NCI-H1436 (cell line): ENCODE measurements at regions not wholly inside any gene's neighbourhood (a gene's known extent, or its start where the extent isn't known, plus 50 kb on each side); places are given as distances from the start of the nearest gene placed in this dataset.

Source experiments
- DNase-seq: peaks from one replicate; lab custom pipeline; 2025; lab: John Stamatoyannopoulos, UW

DNA sequence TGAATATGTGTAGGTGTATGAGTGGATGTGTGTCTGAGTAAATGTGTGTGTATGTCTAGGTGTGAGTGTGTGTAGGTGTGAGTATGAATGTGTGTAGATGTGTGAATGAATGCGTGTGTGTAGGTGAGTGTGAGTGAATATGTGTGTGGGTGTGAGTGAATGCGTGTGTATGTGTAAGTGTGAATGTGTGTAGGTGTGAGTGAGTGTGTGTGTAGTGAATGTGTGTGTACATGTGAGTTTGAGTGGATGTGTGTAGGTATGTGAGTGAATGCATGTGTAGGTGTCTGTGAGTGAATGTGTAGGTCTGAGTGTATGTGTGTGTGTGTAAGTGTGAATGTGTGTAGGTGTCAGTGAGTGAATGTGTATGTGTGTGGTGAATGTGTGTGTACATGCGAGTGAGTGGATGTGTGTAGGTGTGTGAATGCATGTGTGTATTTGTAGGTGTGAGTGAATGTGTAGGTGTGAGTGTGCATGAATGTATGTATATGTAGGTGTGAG is 201.0 kb upstream of the ZNF536 start:
- DNase-seq: no peak

DNA sequence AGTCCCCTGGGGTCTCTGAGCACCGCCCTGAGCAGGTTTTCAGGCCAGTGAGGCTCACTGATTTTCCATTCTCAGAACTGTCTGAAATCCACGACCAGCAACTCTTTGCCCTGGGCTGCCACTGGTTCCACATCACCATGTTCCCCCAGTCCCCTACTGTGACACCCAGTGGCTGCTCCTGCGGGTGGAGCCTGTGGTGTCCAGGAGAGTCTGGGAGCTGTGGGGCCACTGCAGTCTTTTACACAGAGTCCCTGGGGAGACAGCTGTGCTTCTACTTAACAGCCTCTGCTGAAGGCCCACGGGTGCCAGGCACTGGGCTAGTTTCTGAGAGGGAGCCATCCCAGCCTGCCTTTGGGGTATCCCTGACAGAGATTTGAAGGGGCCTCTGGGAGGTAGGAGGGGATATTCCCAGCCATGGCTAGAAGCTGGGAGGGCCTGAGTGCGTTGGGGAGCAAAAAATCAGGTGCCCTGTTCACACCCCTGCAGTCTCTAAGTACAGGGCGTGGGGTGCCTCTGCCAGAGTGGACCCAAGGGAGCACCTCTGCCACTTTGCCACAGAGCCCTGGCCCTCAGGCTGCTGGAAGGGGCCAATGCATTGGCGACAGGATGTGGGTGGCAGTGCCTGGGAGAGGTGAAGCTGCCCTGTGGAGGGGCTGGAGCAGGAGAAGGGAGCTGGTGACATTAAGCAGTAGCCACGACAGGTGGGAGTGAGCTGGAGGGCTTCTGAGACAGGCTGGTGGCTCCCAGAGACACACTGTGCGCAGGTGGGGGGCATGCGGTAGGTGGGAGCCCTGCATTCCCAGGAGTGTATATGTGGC is 200.2 kb upstream of the ZNF536 start:
- DNase-seq: no peak

- no peak for DNase-seq
These were observed 199.5 kb upstream of the ZNF536 start for GRCh38 chr19:30172613-30173242.

GRCh38 chr19:30173593-30174356 is 198.4 kb upstream of the ZNF536 start:
- no peak for DNase-seq

GRCh38 chr19:30174357-30174645 is 197.9 kb upstream of the ZNF536 start:
- no peak for DNase-seq

- DNase-seq: no peak
These were observed 197.4 kb upstream of the ZNF536 start for GRCh38 chr19:30174791-30175190.

- no peak for DNase-seq
These were observed 196.2 kb upstream of the ZNF536 start for GRCh38 chr19:30175987-30176386.

GRCh38 chr19:30178721-30179402 is 193.3 kb upstream of the ZNF536 start:
- no peak for DNase-seq

GRCh38 chr19:30180691-30181090 is 191.5 kb upstream of the ZNF536 start:
- DNase-seq: no peak

DNA sequence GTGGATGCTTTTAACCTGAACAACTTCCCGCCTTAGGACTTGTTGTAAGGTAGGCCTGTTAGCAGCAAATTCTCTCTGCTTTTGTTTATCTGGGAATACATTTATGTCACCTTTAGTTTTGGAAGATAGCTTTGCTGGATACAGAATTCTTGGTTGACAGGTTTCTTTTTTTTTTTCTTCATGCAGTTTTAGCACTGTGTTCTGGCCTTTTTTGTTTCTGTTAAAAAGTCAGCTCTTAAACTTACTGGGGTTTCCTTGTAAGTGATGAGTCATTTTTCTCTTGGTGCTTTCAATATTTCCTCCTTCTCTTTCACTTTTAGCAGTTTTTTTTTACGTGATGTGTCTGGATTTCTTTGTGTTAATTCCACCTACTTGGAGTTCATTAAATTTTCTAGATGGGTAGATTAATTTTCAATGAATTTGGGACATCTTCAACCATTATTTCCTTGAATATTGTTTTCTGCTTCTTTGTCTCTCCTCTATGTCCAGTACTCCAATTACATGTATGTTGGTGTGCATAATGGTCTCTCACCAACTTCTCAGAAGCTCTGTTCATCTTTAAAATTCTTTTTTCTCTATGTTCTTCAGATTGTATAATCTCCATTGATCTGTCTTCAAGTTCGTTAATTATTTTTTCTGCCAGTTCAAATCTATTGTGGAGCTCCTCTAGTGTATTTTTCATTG is 188.2 kb upstream of the ZNF536 start:
- DNase-seq: no peak

GRCh38 chr19:30202060-30202600 is 170.1 kb upstream of the ZNF536 start:
- DNase-seq: no peak

DNA sequence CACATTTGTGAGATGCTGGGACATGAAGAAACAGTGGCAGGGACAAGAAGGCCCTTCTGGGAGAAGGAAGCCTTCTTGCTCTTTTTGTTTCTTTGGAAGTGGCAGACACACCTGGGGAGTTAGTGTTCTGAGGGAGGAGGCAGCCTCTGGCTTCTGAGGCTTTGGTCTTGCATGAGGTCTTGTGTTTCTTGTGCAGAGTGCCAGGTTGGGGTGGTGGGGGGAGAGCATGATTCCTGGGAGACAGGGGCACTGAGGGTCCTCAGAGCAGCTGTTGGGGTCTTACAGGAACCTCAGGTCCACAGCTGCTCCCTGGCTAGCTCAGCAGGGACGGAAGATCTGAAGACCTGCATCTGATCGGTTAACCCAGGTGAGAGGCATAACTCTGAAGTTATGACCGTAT is 167.5 kb upstream of the ZNF536 start:
- DNase-seq: no peak

DNA sequence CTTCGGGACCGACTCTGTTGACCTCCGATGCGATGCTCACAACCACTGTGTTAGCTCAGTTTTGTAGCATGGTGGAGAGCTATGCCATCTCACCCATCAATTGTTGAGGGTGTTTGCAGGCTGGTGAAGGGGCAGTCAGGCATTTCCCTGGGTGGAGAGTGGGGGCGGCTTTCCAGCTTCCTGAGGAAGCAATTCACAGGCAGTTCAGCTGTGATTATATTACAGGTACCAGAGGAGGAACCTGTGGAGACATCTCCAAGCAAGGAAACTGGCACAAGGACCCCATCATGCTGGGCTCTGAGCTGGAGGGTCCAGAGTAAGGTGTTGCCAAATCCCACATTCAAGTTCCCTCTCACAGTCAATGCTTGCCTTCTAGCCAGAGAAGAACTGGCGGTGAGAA is 166.0 kb upstream of the ZNF536 start:
- no peak for DNase-seq

DNA sequence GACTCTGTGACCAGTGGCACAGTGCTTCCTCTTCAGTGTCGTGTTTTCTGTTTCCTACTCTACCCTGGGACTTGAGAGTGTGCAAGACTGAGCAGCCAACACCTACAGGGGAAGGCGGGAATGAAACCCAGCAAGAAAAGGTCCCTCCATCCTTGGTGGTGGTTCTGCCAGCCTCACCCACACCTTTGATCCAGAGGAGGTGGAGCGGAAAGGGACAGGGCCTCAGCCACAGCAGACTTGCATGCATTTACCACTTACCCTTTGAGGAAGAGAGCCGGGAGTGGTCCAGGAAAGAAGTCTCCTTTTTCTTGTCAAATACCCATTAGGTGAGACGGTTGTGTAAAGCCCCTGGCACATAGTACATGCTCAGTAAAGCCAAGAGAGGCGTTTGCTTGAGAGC is 164.8 kb upstream of the ZNF536 start:
- no peak for DNase-seq

DNA sequence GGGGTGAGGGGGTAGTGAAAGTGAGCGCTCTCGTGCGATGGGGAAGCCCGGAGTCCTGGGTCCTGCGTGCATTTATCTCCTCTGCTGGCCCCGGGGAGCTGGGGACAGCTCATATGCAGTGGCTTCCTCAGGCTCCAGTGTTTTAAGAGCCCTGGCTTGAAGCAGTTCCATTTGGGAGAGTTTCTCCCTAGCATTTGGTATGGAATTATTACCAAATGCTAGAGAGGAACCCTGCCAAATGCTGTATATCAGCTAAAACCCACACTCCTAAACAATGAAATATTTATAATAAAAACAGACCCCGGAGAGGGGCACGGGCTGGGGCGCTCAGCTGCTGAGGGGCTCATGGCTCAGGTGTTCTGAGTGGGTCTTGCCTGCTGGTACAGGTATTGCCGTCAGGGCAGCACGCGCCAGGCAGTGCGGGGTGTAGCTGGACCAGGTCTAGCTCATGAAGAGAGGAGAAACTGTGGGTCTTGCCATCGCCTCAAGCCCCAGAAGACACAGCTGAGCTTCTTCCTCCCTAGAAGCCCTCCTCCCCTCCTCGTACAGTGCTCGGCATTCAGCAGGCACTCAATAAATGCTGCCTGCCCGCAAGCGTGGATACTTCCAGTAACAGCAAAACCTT is 163.6 kb upstream of the ZNF536 start:
- DNase-seq: no peak

GRCh38 chr19:30209617-30210600 is 162.3 kb upstream of the ZNF536 start:
- DNase-seq: no peak

DNA sequence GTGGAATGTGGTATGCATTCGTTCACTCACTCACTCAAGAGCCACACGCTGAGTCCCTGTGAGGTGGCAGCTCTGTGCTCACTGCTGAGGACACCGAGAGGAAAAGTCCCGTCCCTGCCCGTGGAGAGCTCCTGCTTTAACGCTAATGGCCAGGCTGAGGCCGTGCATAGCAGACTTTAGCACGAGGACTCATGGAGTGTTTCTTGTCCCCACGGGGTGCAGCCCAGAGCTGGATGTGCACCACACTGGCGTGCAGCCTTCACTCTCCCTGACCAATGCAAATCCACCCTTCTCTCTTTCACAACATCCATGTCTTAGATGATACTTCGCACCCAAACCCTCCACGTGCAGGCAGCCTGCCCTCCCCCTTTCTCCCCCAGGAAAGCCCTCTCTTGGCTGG is 159.6 kb upstream of the ZNF536 start:
- no peak for DNase-seq

GRCh38 chr19:30214651-30215051 is 157.5 kb upstream of the ZNF536 start:
- DNase-seq: no peak

GRCh38 chr19:30215248-30215647 is 156.9 kb upstream of the ZNF536 start:
- no peak for DNase-seq

- DNase-seq: no peak
These were observed 155.7 kb upstream of the ZNF536 start for GRCh38 chr19:30216453-30216852.
